ENCODE measurements at regions not wholly inside any gene's neighbourhood (a gene's known extent, or its start where the extent isn't known, plus 50 kb on each side); places are given as distances from the start of the nearest gene placed in this dataset.

DNA sequence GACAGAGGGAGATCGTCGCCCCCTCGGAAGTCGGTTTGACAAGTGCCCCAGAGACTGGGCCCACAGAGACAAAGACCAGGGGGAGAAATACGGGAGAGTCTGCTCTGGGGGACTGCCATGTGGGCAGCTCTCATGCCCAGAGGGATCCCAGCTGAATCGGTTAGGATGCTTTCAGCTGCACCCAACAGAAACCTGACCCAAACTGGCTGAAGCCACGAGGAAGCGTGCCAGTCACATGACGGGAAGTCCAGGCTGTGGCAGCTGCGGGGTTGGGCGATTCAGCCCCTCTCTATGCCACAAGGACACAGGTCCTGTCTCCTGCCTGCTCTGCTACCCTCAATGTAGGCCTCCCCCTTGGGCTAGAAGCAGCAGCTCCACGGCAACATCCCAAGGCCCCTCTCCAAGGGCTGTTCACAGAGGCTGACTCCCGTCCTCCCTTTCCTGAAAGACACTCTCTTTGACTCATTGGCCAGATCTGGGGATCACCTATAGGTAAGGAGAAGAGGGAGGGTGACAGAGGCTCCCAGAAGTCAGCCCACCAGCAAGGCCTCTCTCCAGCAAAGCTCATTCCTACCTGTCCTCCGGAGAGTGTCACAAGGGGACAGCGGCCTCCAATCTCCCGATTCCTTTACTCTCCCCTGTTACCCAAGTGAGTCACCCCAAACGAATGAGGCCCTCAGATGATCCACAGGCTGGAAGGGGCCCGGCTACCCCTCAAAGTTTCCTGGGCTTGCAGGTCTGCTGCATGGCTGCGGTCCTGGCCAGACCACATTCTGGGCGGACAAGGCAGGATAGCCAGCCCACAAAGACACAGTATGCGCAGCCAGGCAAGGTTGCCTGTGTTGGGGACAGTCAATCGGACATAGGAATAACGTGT is 75.8 kb downstream of the RBFOX3 start:
- intact Hi-C loops (cut with micrococcal nuclease) = no loop called here
- ChIA-PET CTCF (no interaction called here), POLR2A (no interaction called here)
- Mint-ChIP-seq H3K27me3 (peaks cover 0 to 18% (median 4%) of the 10 kb centered on the region in 5 donors), H3K4me1 (no peaks in the 10 kb centered on the region), H3K36me3 (no peaks in the 10 kb centered on the region), H3K27ac (no peak overlapping the region), H3K9me3 (peaks cover 0 to 1% (median 0%) of the 10 kb centered on the region in 11 donors), H3K4me3 (no peak overlapping the region)
- no peaks in the 10 kb centered on the region for H3K9me3 ChIP-seq (ENCODE audit: control insufficient read depth in 2 of 3, low read length in 3 of 3)
- H3K36me3 ChIP-seq (ENCODE audit: control insufficient read depth in 2 of 3, insufficient read depth in 3 of 3, low read length in 3 of 3) = no peaks in the 10 kb centered on the region
- ATAC-seq (no peak), DNase-seq (no peak)
- H3K4me3 ChIP-seq (ENCODE audit: low read length) = no peak overlapping the region
- H3K27ac ChIP-seq (ENCODE audit: low read depth, low read length) = no peak overlapping the region
- no peaks in the 10 kb centered on the region for H3K4me1 ChIP-seq (ENCODE audit: control insufficient read depth in 2 of 2, insufficient read depth in 2 of 2, low read length in 2 of 2)
- no peaks in the 10 kb centered on the region for H3K27me3 ChIP-seq (ENCODE audit: control insufficient read depth in 2 of 2, insufficient read depth in 2 of 2, low read length in 2 of 2)

DNA sequence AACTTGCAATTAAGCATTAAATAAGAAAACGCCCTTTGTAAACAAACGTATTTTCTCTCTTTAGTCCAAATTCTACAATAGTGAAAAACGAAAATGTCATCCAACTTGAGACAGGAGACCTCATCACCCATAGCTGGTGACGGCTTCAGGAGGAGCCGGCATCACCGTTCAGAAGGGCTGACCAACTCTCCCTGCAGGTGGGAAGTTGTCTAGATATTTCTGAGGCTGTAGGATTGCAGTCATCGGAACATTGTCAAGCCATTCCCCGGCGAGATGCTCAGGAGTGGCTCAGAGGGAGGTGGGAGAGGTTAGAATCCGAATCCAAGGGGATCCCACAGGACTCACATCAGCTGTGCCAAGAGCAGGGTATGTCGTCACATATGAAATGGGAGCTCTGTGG is 76.7 kb downstream of the RBFOX3 start:
- no peak overlapping the region for H3K27ac Mint-ChIP-seq

GRCh38 chr17:79533116-79533515 is 77.7 kb downstream of the RBFOX3 start:
- Mint-ChIP-seq H3K4me1 (no peaks in the 10 kb centered on the region), H3K36me3 (peaks cover 0 to 4% (median 0%) of the 10 kb centered on the region in 5 donors), H3K9me3 (peaks cover 0 to 4% (median 0%) of the 10 kb centered on the region in 11 donors), H3K27me3 (peaks cover 0 to 30% (median 5%) of the 10 kb centered on the region in 5 donors), H3K27ac (no peak overlapping the region), H3K4me3 (no peak overlapping the region)
- ChIA-PET CTCF (no interaction called here), POLR2A (no interaction called here)
- intact Hi-C loops (cut with micrococcal nuclease) = no loop called here
- H3K27ac ChIP-seq (ENCODE audit: low read depth, low read length) = no peak overlapping the region
- H3K27me3 ChIP-seq (ENCODE audit: control insufficient read depth in 2 of 2, insufficient read depth in 2 of 2, low read length in 2 of 2) = no peaks in the 10 kb centered on the region
- no peaks in the 10 kb centered on the region for H3K4me1 ChIP-seq (ENCODE audit: control insufficient read depth in 2 of 2, insufficient read depth in 2 of 2, low read length in 2 of 2)
- DNase-seq = no peak
- no peaks in the 10 kb centered on the region for H3K36me3 ChIP-seq (ENCODE audit: control insufficient read depth in 2 of 3, insufficient read depth in 3 of 3, low read length in 3 of 3)
- H3K4me3 ChIP-seq (ENCODE audit: low read length) = no peak overlapping the region
- H3K9me3 ChIP-seq (ENCODE audit: control insufficient read depth in 2 of 3, low read length in 3 of 3) = no peaks in the 10 kb centered on the region
- no peak for ATAC-seq

More for the DNA sequence above, 76.7 kb downstream of the RBFOX3 start:
- Mint-ChIP-seq H3K36me3 (no peaks in the 10 kb centered on the region), H3K4me3 (no peak overlapping the region), H3K4me1 (no peaks in the 10 kb centered on the region), H3K9me3 (peaks cover 0 to 1% (median 0%) of the 10 kb centered on the region in 11 donors), H3K27me3 (peaks cover 0 to 24% (median 4%) of the 10 kb centered on the region in 5 donors)
- intact Hi-C loops (cut with micrococcal nuclease) = no loop called here
- no peak for ATAC-seq
- Histone ChIP-seq H3K4me3 (ENCODE audit: low read length) (no peak overlapping the region), H3K27ac (ENCODE audit: low read depth, low read length) (no peak overlapping the region), H3K9me3 (ENCODE audit: control insufficient read depth in 2 of 3, low read length in 3 of 3) (no peaks in the 10 kb centered on the region), H3K4me1 (ENCODE audit: control insufficient read depth in 2 of 2, insufficient read depth in 2 of 2, low read length in 2 of 2) (no peaks in the 10 kb centered on the region), H3K36me3 (ENCODE audit: control insufficient read depth in 2 of 3, insufficient read depth in 3 of 3, low read length in 3 of 3) (no peaks in the 10 kb centered on the region), H3K27me3 (ENCODE audit: control insufficient read depth in 2 of 2, insufficient read depth in 2 of 2, low read length in 2 of 2) (no peaks in the 10 kb centered on the region)
- DNase-seq = no peak
- POLR2A ChIA-PET = no interaction called here
- CTCF ChIA-PET = no interaction called here

GRCh38 chr17:79532107-79532790 is 78.6 kb downstream of the RBFOX3 start:
- H3K4me1 Mint-ChIP-seq = no peaks in the 10 kb centered on the region
- no peak for DNase-seq
- ChIA-PET POLR2A (no interaction called here), CTCF (no interaction called here)
- no peak overlapping the region for H3K4me3 Mint-ChIP-seq
- Histone ChIP-seq H3K9me3 (ENCODE audit: control insufficient read depth in 2 of 3, low read length in 3 of 3) (no peaks in the 10 kb centered on the region), H3K4me1 (ENCODE audit: control insufficient read depth in 2 of 2, insufficient read depth in 2 of 2, low read length in 2 of 2) (no peaks in the 10 kb centered on the region), H3K27ac (ENCODE audit: low read depth, low read length) (no peak overlapping the region), H3K4me3 (ENCODE audit: low read length) (no peak overlapping the region), H3K27me3 (ENCODE audit: control insufficient read depth in 2 of 2, insufficient read depth in 2 of 2, low read length in 2 of 2) (peaks cover 0 to 3% of the 10 kb centered on the region in 2 donors), H3K36me3 (ENCODE audit: control insufficient read depth in 2 of 3, insufficient read depth in 3 of 3, low read length in 3 of 3) (no peaks in the 10 kb centered on the region)
- no peak overlapping the region for H3K27ac Mint-ChIP-seq
- peaks cover 0 to 4% (median 0%) of the 10 kb centered on the region in 5 donors for H3K36me3 Mint-ChIP-seq
- H3K9me3 Mint-ChIP-seq = peaks cover 0 to 4% (median 0%) of the 10 kb centered on the region in 11 donors
- intact Hi-C loops (cut with micrococcal nuclease) = no loop called here
- peaks cover 0 to 33% (median 6%) of the 10 kb centered on the region in 5 donors for H3K27me3 Mint-ChIP-seq
- ATAC-seq = no peak

DNA sequence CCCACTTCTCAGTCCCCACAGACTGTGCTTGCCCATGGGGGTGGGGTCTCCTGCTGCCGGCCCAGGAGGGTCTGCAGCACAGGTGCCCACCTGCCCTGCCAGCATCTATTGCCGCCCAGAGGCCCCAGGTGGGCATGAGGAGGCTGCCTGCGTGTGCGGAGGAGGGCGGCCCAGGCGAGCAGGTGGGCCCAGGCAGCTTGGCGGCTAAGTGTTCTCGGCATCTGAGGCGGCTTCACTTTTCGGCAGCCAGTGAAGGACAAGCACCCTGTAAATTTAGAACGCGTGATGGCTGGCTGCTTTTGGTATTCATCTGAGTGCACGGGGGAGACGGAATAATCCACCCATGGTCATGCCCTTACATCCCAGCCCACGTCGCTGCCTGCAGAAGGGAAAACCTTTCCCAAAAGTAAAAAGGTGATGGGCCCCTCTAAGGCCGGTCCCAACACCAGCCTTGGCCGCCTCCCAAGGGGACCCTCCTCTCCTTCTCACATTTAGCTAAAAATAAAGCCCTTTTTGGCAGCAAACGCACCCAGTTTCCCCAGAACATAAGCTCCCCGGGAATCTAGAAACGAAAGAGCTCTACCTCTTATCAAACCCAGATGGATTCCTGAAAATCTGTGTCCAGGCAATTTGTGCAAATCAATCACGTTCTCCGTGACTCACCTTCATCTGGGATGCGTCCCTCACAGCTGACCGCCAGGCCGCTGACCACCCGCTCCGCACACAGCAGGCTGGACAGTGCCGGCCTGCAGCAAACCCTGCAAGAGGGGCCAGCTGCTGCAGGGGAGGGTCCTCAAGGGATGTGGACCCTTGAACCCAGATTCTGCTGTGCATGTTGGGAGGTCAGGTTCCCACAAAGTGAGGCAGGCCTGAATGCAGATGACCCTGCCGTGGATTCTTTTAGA is 79.4 kb downstream of the RBFOX3 start:
- POLR2A ChIA-PET = no interaction called here
- no peaks in the 10 kb centered on the region for H3K4me1 ChIP-seq (ENCODE audit: control insufficient read depth in 2 of 2, insufficient read depth in 2 of 2, low read length in 2 of 2)
- intact Hi-C loops (cut with micrococcal nuclease) = no loop called here
- DNase-seq = no peak
- H3K9me3 ChIP-seq (ENCODE audit: control insufficient read depth in 2 of 3, low read length in 3 of 3) = no peaks in the 10 kb centered on the region
- Mint-ChIP-seq H3K27ac (no peak overlapping the region), H3K36me3 (peaks cover 0 to 4% (median 0%) of the 10 kb centered on the region in 5 donors), H3K4me3 (no peak overlapping the region), H3K9me3 (peaks cover 0 to 4% (median 0%) of the 10 kb centered on the region in 11 donors), H3K27me3 (peaks cover 0 to 37% (median 13%) of the 10 kb centered on the region in 5 donors), H3K4me1 (peaks cover 0 to 3% (median 0%) of the 10 kb centered on the region in 7 donors)
- H3K27me3 ChIP-seq (ENCODE audit: control insufficient read depth in 2 of 2, insufficient read depth in 2 of 2, low read length in 2 of 2) = peaks cover 0 to 3% of the 10 kb centered on the region in 2 donors
- H3K4me3 ChIP-seq (ENCODE audit: low read length) = no peak overlapping the region
- H3K27ac ChIP-seq (ENCODE audit: low read depth, low read length) = no peak overlapping the region
- ATAC-seq = no peak
- H3K36me3 ChIP-seq (ENCODE audit: control insufficient read depth in 2 of 3, insufficient read depth in 3 of 3, low read length in 3 of 3) = no peaks in the 10 kb centered on the region
- CTCF ChIA-PET = no interaction called here

DNA sequence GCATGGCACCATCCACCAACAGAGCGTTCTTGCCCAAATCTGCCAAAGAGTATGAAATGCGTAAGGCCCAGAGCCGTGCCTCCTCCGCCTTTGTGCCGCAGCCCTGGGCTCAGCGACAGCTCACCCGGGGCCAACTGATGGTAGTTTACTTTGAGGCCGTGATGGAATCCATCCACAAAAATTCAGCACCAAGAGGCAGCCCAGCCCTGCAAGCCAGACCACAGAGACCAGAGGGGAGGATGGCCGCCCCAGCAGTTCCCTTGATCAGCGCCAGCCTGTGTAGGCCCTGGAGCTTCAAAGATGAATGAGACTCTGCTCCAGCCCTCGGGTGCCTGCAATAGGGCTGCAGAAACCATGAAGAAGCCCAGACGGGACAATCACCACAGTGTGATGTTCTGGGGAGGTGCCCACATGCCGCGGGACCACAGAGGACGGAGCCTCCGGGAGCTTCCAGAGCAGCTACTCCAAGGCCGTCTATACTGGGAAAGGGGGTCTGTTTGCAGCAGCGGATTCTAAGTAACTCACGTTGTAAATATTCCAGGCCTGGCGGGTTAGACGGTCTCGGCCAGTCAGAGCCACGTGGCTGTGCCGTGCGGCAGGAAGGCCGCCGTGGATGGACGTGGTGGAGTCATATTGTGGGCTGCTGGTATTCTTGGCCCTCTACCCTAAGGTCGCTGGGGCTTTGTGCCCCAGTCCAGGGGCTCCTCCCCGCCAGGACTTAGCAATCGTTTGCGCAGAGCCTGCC is 80.3 kb downstream of the RBFOX3 start:
- no peak overlapping the region for H3K4me3 Mint-ChIP-seq
- ATAC-seq (no peak), DNase-seq (no peak)
- peaks cover 0 to 4% (median 0%) of the 10 kb centered on the region in 5 donors for H3K36me3 Mint-ChIP-seq
- H3K27me3 ChIP-seq (ENCODE audit: control insufficient read depth in 2 of 2, insufficient read depth in 2 of 2, low read length in 2 of 2) = peaks cover 0 to 3% of the 10 kb centered on the region in 2 donors
- H3K27ac ChIP-seq (ENCODE audit: low read depth, low read length) = no peak overlapping the region
- H3K36me3 ChIP-seq (ENCODE audit: control insufficient read depth in 2 of 3, insufficient read depth in 3 of 3, low read length in 3 of 3) = no peaks in the 10 kb centered on the region
- no peaks in the 10 kb centered on the region for H3K9me3 ChIP-seq (ENCODE audit: control insufficient read depth in 2 of 3, low read length in 3 of 3)
- POLR2A ChIA-PET = no interaction called here
- intact Hi-C loops (cut with micrococcal nuclease) = no loop called here
- no peaks in the 10 kb centered on the region for H3K4me1 ChIP-seq (ENCODE audit: control insufficient read depth in 2 of 2, insufficient read depth in 2 of 2, low read length in 2 of 2)
- no peak overlapping the region for H3K27ac Mint-ChIP-seq
- CTCF ChIA-PET = no interaction called here
- peaks cover 0 to 3% (median 0%) of the 10 kb centered on the region in 7 donors for H3K4me1 Mint-ChIP-seq
- peaks cover 0 to 4% (median 0%) of the 10 kb centered on the region in 11 donors for H3K9me3 Mint-ChIP-seq
- H3K4me3 ChIP-seq (ENCODE audit: low read length) = no peak overlapping the region
- peaks cover 0 to 41% (median 18%) of the 10 kb centered on the region in 5 donors for H3K27me3 Mint-ChIP-seq

All from naive thymus-derived CD4-positive, alpha-beta T cell (primary cell).